ENCODE measurements at regions not wholly inside any gene's neighbourhood (a gene's known extent, or its start where the extent isn't known, plus 50 kb on each side); places are given as distances from the start of the nearest gene placed in this dataset.

- no peak for DNase-seq
Measured at GRCh38 chr14:100659345-100660001, 67.2 kb upstream of the DLK1 start.

- DNase-seq = no peak
Measured at GRCh38 chr14:100660498-100660881, 66.2 kb upstream of the DLK1 start.

- no peak for DNase-seq
Measured at GRCh38 chr14:100660882-100661635, 65.6 kb upstream of the DLK1 start.

GRCh38 chr14:100662879-100663760 lies 63.6 kb upstream of the DLK1 start:
- DNase-seq = no peak

DNA sequence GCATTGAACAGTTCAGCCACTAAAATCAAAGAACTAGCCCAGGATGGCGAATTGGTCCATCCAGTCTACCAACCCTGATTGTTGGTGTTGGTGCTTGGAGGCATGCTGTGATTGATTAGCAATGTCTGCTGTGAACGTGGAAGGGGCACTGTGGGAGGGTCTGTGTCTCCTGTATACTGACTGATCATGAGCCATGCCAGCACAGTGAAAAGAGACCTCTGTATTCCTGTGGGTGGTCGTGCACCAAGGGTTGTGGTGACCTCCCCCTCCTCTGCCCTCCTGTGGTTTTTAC lies 63.0 kb upstream of the DLK1 start:
- DNase-seq = no peak

- no peak for DNase-seq
Measured at GRCh38 chr14:100664231-100664630, 62.5 kb upstream of the DLK1 start.

GRCh38 chr14:100664841-100665510 lies 61.7 kb upstream of the DLK1 start:
- no peak for DNase-seq

GRCh38 chr14:100665511-100666032 lies 61.1 kb upstream of the DLK1 start:
- DNase-seq = no peak

DNA sequence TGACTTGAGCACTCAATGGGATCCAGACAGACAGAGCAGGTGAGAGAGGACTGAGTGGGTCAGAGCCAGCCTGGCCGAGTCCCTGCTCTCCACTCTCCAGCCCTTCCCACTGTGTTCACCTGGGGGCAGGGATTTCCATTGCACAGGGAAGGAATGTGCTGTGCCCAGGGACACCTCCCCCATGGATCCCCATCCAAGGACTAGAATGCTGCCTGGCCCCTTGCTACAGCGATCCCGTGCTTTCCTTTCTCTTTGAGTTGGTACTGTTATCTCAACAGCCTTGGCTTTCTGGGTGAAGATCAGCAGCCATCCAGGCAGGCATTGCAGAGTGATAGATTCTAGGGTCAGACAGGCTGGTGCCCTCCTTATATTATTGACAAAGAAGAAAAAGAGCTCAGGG lies 60.3 kb upstream of the DLK1 start:
- DNase-seq = no peak

DNA sequence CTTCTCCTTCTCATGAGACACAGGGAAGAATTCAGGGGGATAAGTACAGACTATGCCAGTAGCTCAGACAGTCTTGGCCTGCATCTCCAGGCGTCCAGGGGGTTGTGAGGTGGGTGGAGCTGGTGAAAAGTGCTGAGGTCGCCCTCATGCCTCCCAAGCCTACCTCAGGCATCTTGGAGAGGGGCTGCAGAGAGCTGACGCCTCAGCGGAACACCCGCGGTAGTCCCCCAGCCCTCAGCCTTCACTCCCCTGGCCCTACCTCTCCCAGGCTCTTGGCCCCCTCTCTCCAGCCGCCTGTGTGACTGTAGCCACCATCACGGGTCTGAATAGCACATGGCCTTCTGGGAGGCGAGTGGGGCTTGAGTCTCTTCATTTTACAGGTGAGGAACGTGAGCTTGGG lies 59.8 kb upstream of the DLK1 start:
- no peak for DNase-seq

DNA sequence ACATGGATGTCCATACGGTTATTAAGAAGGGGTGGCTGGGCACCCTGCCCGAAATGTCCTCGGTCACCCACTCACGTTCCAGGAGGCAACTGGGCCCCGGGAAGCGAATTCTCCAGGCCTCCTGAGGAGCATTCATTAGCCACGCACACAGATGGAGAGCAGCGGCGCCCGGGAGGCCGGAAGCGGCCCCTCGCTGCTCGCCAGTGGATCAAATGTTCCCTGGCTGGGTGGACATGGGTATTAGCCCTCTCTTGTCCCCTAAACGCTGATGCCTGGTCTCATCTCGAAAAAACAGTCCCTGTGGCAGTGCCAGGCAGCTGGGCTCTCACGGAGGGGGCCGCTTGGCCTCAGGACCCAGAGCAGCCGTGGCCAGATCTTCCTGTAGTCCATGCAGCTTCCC lies 59.0 kb upstream of the DLK1 start:
- DNase-seq = no peak

- DNase-seq = no peak
Measured at GRCh38 chr14:100668352-100668751, 58.3 kb upstream of the DLK1 start.

DNA sequence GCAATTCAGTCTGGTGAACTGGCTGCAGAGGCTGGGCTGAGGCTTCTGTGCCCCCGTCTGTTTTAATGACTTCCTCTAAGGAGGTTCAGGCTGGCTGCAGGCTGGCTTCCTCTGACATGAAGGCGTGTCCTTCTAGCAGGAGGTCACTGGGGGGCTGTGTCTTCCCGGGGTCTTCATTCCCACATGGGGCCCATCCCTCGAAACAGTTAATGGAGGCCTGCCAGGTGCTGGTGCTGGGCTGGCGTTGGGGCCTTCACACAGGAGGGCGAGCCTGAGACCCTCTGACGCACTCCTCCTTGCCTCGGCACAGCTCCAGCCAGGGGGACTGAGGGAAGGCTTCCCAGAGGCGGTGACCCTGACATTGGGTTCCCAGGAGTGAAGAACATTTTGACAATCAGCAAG lies 57.7 kb upstream of the DLK1 start:
- no peak for DNase-seq

DNA sequence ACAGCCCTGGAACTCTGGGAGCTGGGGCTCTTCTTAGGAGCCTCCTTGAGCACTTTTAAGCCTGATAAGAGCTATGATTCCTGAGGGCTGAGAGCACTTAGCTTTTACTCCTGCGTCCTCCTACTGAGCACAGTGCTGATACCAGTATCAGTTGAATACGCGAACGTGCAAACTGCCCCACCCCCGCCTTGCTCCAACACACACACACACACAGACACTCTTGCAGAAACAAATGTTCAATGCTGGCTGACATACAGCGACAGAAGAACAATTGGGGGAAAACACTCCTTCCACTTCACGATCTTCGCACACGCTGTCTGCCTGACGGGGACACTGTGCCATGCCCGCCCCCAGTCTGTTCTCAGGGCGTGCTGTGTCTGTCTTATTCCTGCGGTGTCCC lies 57.2 kb upstream of the DLK1 start:
- no peak for DNase-seq

GRCh38 chr14:100670017-100670752 lies 56.5 kb upstream of the DLK1 start:
- no peak for DNase-seq

DNA sequence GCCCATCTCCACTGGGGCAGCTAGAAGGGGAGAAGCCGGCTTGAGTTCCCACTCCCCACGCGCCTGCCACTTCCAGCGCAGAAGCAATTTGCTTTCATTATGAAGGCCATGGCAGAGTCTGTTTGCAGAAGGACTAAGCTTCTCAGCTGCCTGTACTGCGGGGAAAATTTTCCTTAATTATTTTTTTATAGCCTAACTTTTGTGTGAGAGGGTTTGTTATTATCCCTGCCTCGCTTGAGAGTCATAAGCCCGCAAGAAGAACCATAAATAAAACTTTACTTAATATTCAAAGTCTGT lies 56.0 kb upstream of the DLK1 start:
- DNase-seq = no peak

DNA sequence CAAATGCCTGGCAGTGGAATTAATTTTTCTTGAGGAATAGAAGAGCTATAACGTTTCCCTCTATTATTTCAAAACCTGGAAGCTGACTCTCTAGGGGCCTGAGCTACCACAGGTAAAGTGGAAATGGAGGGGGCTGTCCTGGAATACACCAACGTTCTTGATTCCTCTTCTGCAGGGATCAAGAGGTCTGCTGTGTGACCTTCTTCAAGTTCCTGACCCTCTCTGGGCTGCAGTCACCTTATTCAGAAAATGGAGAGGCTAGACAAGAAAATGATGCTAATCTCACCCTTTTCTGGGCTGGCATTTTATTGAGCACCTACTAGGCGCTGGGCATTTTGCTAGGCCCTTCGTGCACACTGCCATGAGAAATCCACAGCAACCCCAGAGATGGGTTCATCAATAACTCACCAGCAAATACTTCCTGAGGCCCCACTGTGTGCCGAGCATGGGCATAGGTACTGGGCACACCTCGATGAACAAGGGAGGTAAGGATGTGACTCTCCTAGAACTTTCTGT lies 55.2 kb upstream of the DLK1 start:
- no peak for DNase-seq

- DNase-seq = no peak
Measured at GRCh38 chr14:100671906-100672305, 54.8 kb upstream of the DLK1 start.

DNA sequence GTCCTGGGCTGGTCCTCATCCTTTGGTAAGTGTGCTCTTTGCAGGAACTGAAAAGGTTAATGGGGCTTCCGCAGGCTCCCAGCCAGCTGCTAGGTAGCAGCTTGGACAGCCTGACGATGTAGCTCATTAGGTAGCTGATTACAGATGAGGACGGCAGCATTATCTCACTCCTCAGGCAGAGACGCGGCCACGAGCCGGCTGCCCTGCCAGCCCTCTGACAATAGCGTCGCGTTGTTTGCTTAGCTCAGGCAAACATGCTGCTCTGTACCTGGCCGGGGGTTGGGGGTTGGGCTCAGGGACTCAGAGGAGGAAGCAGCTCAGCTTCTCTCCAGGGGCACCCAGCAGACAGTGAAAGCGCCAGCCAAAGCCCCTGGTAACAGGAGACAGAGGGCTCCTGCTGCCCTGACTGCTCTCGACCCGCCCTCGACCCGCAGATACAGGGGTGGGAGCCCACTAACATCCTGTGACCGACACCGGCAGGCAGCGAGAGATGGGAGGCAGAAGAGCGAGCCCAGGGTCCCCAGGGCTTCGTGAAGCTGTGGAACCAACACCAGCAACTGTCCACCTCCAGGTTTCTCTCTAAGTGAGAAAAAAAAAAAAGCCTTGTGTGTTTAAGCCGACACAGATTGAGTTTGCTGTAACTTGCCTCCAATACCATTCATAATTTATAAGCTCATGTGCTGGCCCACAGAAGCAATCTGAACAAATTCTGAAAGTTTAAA lies 53.4 kb upstream of the DLK1 start:
- no peak for DNase-seq

- no peak for DNase-seq
Measured at GRCh38 chr14:100673807-100674154, 52.9 kb upstream of the DLK1 start.

DNA sequence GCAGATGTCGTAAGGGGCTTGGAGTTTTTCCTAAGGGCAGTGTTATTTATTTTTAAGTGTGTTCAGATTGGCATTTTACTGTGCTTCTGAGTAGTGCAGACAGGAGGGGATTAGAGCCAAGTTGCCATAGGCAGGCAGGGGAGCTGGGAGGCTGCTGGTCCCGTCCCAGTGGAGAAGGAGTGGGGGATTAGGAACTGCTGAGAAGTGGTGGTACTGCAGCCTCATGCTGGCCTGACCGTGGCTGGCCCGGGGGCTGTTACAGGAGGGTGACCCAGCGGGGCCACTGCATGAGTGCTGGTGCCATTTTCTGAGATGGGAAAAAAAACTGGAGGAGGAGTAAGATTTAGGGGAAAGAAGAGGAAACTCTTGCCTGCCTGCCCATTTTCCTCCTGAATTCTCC lies 52.3 kb upstream of the DLK1 start:
- DNase-seq = no peak

Measured in SIG-M5 (cell line).